ENCODE measurements at regions not wholly inside any gene's neighbourhood (a gene's known extent, or its start where the extent isn't known, plus 50 kb on each side); places are given as distances from the start of the nearest gene placed in this dataset.

DNA sequence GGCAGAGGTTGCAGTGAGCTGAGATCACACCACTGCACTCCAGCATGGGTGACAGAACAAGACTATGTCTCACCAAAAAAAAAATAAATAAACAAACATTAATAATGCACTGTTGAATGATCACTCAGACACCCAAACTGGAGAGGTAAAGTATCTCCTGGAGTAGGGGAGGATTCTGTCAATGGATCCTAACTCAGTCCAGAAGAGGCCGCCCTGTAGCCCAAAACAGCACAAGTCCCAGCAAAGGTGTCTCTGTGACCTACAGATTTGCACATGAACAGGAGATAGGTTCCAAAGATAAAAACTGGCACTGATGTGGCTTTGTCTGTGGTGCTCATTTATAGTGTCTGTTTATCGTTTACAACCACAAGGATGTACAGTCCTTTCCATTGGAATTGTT, 352.9 kb upstream of the USP9Y start:
- no peaks in the 10 kb centered on the region for H3K9me3 ChIP-seq (ENCODE audit: low read length)
- H4K20me1 ChIP-seq (ENCODE audit: insufficient read depth, low read length): no peaks in the 10 kb centered on the region
- intact Hi-C loops (cut with micrococcal nuclease; ENCODE audit: unreplicated experiment): no loop called here
- no peak overlapping the region for H3K27ac ChIP-seq (ENCODE audit: low read depth, low read length, poor library complexity, severe bottlenecking)
- no peaks in the 10 kb centered on the region for H3K36me3 ChIP-seq (ENCODE audit: insufficient read depth, low read length)
- no peak overlapping the region for H3K4me3 ChIP-seq (ENCODE audit: low read depth, low read length, poor library complexity, severe bottlenecking)
- ChIA-PET CTCF (ENCODE audit: unreplicated experiment) (no interaction called here), POLR2A (no interaction called here)
- no peak overlapping the region for H2AFZ ChIP-seq (ENCODE audit: low read length)
- H3K9me2 ChIP-seq (ENCODE audit: insufficient read depth, low read length): no peaks in the 10 kb centered on the region
- no peaks in the 10 kb centered on the region for H3K4me1 ChIP-seq (ENCODE audit: insufficient read depth, low read length, poor library complexity, severe bottlenecking)
- H3K4me2 ChIP-seq (ENCODE audit: low read length): no peak overlapping the region
- BruUV-seq (replicated peaks): no TSS peak
- no peak for TF ChIP-seq EZH2phosphoT487 (IDR thresholded peaks at IDR 0.05; ENCODE audit: borderline replicate concordance, low read depth, low read length)
- no peaks in the 10 kb centered on the region for H3K79me2 ChIP-seq (ENCODE audit: insufficient read depth, low read depth, low read length)
- DNase-seq (ENCODE audit: low spot score): no peak

- Histone ChIP-seq H3K4me1 (ENCODE audit: insufficient read depth, low read length, poor library complexity, severe bottlenecking) (no peaks in the 10 kb centered on the region), H3K9me2 (ENCODE audit: insufficient read depth, low read length) (no peaks in the 10 kb centered on the region), H3K4me3 (ENCODE audit: low read depth, low read length, poor library complexity, severe bottlenecking) (no peak overlapping the region), H3K27ac (ENCODE audit: low read depth, low read length, poor library complexity, severe bottlenecking) (no peak overlapping the region), H2AFZ (ENCODE audit: low read length) (no peak overlapping the region), H3K79me2 (ENCODE audit: insufficient read depth, low read depth, low read length) (no peaks in the 10 kb centered on the region), H3K9me3 (ENCODE audit: low read length) (no peaks in the 10 kb centered on the region), H4K20me1 (ENCODE audit: insufficient read depth, low read length) (no peaks in the 10 kb centered on the region), H3K4me2 (ENCODE audit: low read length) (no peak overlapping the region), H3K36me3 (ENCODE audit: insufficient read depth, low read length) (no peaks in the 10 kb centered on the region)
- no peak for DNase-seq (ENCODE audit: low spot score)
- POLR2A ChIA-PET: no interaction called here
- TF ChIP-seq CTCF (conservative IDR thresholded peaks at IDR 0.05; ENCODE audit: low read length): no peak
- TF ChIP-seq EZH2phosphoT487 (IDR thresholded peaks at IDR 0.05; ENCODE audit: borderline replicate concordance, low read depth, low read length): no peak
- CTCF ChIA-PET (ENCODE audit: unreplicated experiment): no interaction called here
- no TSS peak for BruUV-seq (replicated peaks)
- intact Hi-C loops (cut with micrococcal nuclease; ENCODE audit: unreplicated experiment): no loop called here
These were observed 343.8 kb upstream of the USP9Y start for GRCh38 chrY:12357204-12357603.

GRCh38 chrY:12357655-12358054, 343.4 kb upstream of the USP9Y start:
- Histone ChIP-seq H3K4me2 (ENCODE audit: low read length) (no peak overlapping the region), H3K79me2 (ENCODE audit: insufficient read depth, low read depth, low read length) (no peaks in the 10 kb centered on the region), H3K4me1 (ENCODE audit: insufficient read depth, low read length, poor library complexity, severe bottlenecking) (no peaks in the 10 kb centered on the region), H4K20me1 (ENCODE audit: insufficient read depth, low read length) (no peaks in the 10 kb centered on the region), H3K27ac (ENCODE audit: low read depth, low read length, poor library complexity, severe bottlenecking) (no peak overlapping the region), H2AFZ (ENCODE audit: low read length) (no peak overlapping the region), H3K36me3 (ENCODE audit: insufficient read depth, low read length) (no peaks in the 10 kb centered on the region), H3K9me3 (ENCODE audit: low read length) (no peaks in the 10 kb centered on the region), H3K9me2 (ENCODE audit: insufficient read depth, low read length) (no peaks in the 10 kb centered on the region), H3K4me3 (ENCODE audit: low read depth, low read length, poor library complexity, severe bottlenecking) (no peak overlapping the region)
- POLR2A ChIA-PET: no interaction called here
- no TSS peak for BruUV-seq (replicated peaks)
- TF ChIP-seq EZH2phosphoT487 (IDR thresholded peaks at IDR 0.05; ENCODE audit: borderline replicate concordance, low read depth, low read length) (no peak), CTCF (conservative IDR thresholded peaks at IDR 0.05; ENCODE audit: low read length) (no peak)
- CTCF ChIA-PET (ENCODE audit: unreplicated experiment): no interaction called here
- intact Hi-C loops (cut with micrococcal nuclease; ENCODE audit: unreplicated experiment): no loop called here
- no peak for DNase-seq (ENCODE audit: low spot score)
